Right lobe of liver (tissue), 4 donors: ENCODE measurements at regions not wholly inside any gene's neighbourhood (a gene's known extent, or its start where the extent isn't known, plus 50 kb on each side); places are given as distances from the start of the nearest gene placed in this dataset.

Source experiments
- POLR2A ChIP-seq: fragments of 450-650 bp; IDR thresholded peaks from one replicate; pipeline ENCODE4 v1.6.1; 2017; ENCODE audit warnings: antibody characterized with exemption, mild to moderate bottlenecking
- TF ChIP-seq, protein P1 (sequence below), 4 donors: fragments of 200-600 bp in 3 of 4; fragments of 450-650 bp in 1 of 4; IDR thresholded peaks; one replicate each; pipeline versions ENCODE4 v1.5.1 to v1.8.0; 2016 to 2022; ENCODE audit warnings: antibody characterized with exemption in 4 of 4, mild to moderate bottlenecking in 2 of 4
- donor health status: DM: no; HTN: no; CAD: no.
- donor health status: DM: no; HTN: no; CAD: no.
- donor health status: DM: no; HTN: yes; CAD: no.

DNA sequence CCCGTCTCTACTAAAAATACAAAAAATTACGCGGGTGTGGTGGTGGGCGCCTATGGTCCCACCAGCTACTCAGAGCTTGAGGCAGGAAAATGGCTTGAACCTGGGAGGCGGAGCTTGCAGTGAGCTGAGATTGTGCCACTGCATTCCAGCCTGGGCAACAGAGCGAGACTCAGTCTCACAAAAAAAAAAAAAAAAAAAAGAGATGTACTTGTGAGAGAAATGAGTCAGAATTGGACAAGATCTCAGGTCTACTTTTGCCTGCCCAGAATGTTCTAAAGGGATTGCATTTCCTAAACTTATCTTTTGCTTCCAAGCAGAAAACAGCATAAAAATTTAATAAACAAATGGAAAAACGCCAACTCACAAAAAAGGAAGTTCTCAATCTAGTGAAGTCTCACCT lies 167.5 kb downstream of the NR2F2 start:
- TF ChIP-seq, protein P1, sequence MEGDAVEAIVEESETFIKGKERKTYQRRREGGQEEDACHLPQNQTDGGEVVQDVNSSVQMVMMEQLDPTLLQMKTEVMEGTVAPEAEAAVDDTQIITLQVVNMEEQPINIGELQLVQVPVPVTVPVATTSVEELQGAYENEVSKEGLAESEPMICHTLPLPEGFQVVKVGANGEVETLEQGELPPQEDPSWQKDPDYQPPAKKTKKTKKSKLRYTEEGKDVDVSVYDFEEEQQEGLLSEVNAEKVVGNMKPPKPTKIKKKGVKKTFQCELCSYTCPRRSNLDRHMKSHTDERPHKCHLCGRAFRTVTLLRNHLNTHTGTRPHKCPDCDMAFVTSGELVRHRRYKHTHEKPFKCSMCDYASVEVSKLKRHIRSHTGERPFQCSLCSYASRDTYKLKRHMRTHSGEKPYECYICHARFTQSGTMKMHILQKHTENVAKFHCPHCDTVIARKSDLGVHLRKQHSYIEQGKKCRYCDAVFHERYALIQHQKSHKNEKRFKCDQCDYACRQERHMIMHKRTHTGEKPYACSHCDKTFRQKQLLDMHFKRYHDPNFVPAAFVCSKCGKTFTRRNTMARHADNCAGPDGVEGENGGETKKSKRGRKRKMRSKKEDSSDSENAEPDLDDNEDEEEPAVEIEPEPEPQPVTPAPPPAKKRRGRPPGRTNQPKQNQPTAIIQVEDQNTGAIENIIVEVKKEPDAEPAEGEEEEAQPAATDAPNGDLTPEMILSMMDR (IDR thresholded peaks at IDR 0.05) = no peak
- no peak for TF ChIP-seq POLR2A
